Neural cell (in vitro differentiated cells): ENCODE measurements at regions not wholly inside any gene's neighbourhood (a gene's known extent, or its start where the extent isn't known, plus 50 kb on each side); places are given as distances from the start of the nearest gene placed in this dataset.

Experiments used
- H2AFZ ChIP-seq: fragments of 200-600, 300-800 bp; sonication (generic), shearing (Covaris generic); 2 replicates; pipeline ENCODE4 v1.6.0; 2014; ENCODE audit warnings: low read depth, mild to moderate bottlenecking, antibody characterized with exemption, low read length, moderate library complexity
- H3F3A ChIP-seq: fragments of 200-600 bp; shearing (Covaris generic); 2 replicates; pipeline ENCODE4 v1.6.1; 2016; ENCODE audit warnings: mild to moderate bottlenecking, moderate library complexity, mixed read lengths, antibody characterized with exemption, low read length; ENCODE audit not compliant: insufficient read depth, poor library complexity, severe bottlenecking
- H3K27ac ChIP-seq: fragments of 200-600, 300-800 bp; sonication (generic), shearing (Covaris generic); 2 replicates; pipeline ENCODE4 v1.5.1; 2014; ENCODE audit warnings: mild to moderate bottlenecking, low read length, moderate library complexity
- H3K27me3 ChIP-seq: fragments of 300-800, 200-600 bp; sonication (generic), shearing (Covaris generic); 2 replicates; pipeline ENCODE4 v1.6.0; 2014; ENCODE audit warnings: mild to moderate bottlenecking, low read depth, low read length, moderate library complexity; ENCODE audit not compliant: insufficient read depth
- H3K36me3 ChIP-seq: fragments of 300-800, 200-600 bp; sonication (generic), shearing (Covaris generic); 2 replicates; pipeline ENCODE4 v1.5.1; 2014; ENCODE audit warnings: mild to moderate bottlenecking, antibody characterized with exemption, low read length, moderate library complexity; ENCODE audit not compliant: insufficient read depth
- H3K4me2 ChIP-seq: fragments of 300-800, 200-600 bp; sonication (generic), shearing (Covaris generic); 2 replicates; pipeline ENCODE4 v1.6.0; 2014; ENCODE audit warnings: mild to moderate bottlenecking, low read length
- H3K4me3 ChIP-seq: fragments of 300-800, 200-600 bp; sonication (generic), shearing (Covaris generic); 2 replicates; pipeline ENCODE4 v1.5.1; 2014; ENCODE audit warnings: mild to moderate bottlenecking, low read length, moderate library complexity
- H3K79me2 ChIP-seq: fragments of 200-600 bp; shearing (Covaris generic); replicated peaks from 2 replicates; pipeline ENCODE4 v1.6.0; 2014; ENCODE audit warnings: mild to moderate bottlenecking, low read length, moderate library complexity; ENCODE audit not compliant: insufficient read depth
- H3K9ac ChIP-seq: fragments of 300-800, 200-600 bp; sonication (generic), shearing (Covaris generic); 2 replicates; pipeline ENCODE4 v1.6.1; 2016; ENCODE audit warnings: mild to moderate bottlenecking, low read length, mixed read lengths
- H3K9me2 ChIP-seq: fragments of 200-600 bp; shearing (Covaris generic); 2 replicates; pipeline ENCODE4 v1.6.1; 2016; ENCODE audit warnings: mild to moderate bottlenecking, low read length, mixed read lengths; ENCODE audit not compliant: insufficient read depth
- H3K9me3 ChIP-seq: fragments of 200-600, 300-800 bp; sonication (generic), shearing (Covaris generic); 2 replicates; pipeline ENCODE4 v1.6.1; 2016; ENCODE audit warnings: mild to moderate bottlenecking, mixed run types, low read length, moderate library complexity, mixed read lengths
- H4K20me1 ChIP-seq: fragments of 200-600 bp; shearing (Covaris generic); 2 replicates; pipeline ENCODE4 v1.6.1; 2016; ENCODE audit warnings: mild to moderate bottlenecking, mixed run types; ENCODE audit not compliant: insufficient read depth
- CTCF ChIP-seq: fragments of 450-650 bp; IDR thresholded peaks from 2 replicates; pipeline ENCODE4 v1.5.1; 2014; ENCODE audit warnings: antibody characterized with exemption, mild to moderate bottlenecking, moderate library complexity; ENCODE audit not compliant: poor library complexity, severe bottlenecking
- EP300 ChIP-seq: fragments of 450-650 bp; conservative IDR thresholded peaks from 2 replicates; pipeline ENCODE4 v1.6.1; 2014; ENCODE audit warnings: antibody characterized with exemption, mild to moderate bottlenecking, moderate library complexity; ENCODE audit not compliant: poor library complexity, severe bottlenecking
- EZH2 ChIP-seq: fragments of 200-600, 300-800 bp; shearing (Covaris generic), sonication (generic); IDR thresholded peaks from 2 replicates; pipeline ENCODE4 v1.6.1; 2014; ENCODE audit warnings: antibody characterized with exemption, low read length, borderline replicate concordance, mild to moderate bottlenecking; ENCODE audit not compliant: insufficient read depth, poor library complexity, severe bottlenecking
- MXI1 ChIP-seq: fragments of 450-650 bp; conservative IDR thresholded peaks from 2 replicates; pipeline ENCODE4 v1.6.1; 2014; ENCODE audit warnings: antibody characterized with exemption, mild to moderate bottlenecking; ENCODE audit not compliant: poor library complexity, severe bottlenecking
- POLR2AphosphoS5 ChIP-seq: IDR thresholded peaks from 2 replicates; pipeline ENCODE4 v1.6.1; 2012
- RAD21 ChIP-seq: fragments of 450-650 bp; conservative IDR thresholded peaks from 2 replicates; pipeline ENCODE4 v1.6.1; 2014; ENCODE audit warnings: antibody characterized with exemption, mild to moderate bottlenecking, moderate library complexity
- REST ChIP-seq: IDR thresholded peaks from 2 replicates; pipeline ENCODE4 v1.6.1; 2012; ENCODE audit warnings: borderline replicate concordance
- SMC3 ChIP-seq: fragments of 450-650 bp; conservative IDR thresholded peaks from 2 replicates; pipeline ENCODE4 v1.6.1; 2014; ENCODE audit warnings: antibody characterized with exemption, mild to moderate bottlenecking, moderate library complexity; ENCODE audit not compliant: poor library complexity
- TAF1 ChIP-seq: IDR thresholded peaks from 2 replicates; pipeline ENCODE4 v1.6.1; 2012; ENCODE audit warnings: low read depth

DNA sequence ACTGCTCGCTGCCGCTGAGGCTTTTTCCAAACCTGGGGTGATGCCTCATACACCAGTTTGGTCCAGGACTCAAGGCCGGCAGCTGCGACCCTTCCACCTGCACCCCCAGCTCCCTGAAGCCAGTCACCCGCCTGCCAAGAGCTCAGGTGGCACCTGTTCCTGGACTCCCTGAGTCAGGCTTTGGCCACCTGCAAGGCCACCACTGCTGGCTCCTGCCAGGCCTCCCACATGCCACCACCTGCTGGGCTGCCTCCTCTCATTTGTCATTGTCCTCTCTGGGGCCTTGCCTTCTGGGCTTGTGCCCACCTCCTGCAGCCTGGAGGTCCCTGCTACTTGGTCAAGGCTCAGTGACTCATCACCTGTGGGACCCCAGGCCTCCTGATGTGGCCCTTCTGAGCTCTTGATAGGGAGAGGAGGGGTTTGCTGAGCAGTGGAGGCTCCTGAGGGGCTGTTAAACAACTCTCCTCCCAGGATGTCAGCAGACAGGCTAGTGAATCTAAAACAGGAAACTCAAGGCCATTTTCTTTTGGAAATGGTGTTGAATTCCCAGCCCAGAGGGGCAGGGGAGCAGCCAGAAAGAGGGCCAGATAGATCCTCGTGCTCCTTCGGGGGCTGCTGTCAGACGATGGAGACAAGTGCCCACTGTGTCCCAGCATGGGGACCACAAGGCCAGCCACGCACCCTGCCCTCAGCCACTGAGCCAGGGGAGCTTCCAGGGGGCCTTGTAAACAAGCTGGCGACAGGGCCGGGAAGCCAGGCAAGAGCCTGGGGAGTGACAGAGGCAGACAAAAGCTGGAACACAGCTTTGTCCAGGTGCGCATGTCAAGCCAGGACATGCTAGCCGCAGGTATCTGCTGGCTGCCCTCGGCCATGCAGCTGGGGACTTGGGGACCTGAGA lies 416.8 kb downstream of the LRATD1 start:
- no peaks in the 10 kb centered on the region for H3K9me3 ChIP-seq
- TF ChIP-seq EP300 (no peak), POLR2AphosphoS5 (no peak), EZH2 (no peak), REST (no peak), TAF1 (no peak), SMC3 (no peak), MXI1 (no peak), CTCF (no peak), RAD21 (no peak)
- H3K27ac ChIP-seq: no peak overlapping the region

DNA sequence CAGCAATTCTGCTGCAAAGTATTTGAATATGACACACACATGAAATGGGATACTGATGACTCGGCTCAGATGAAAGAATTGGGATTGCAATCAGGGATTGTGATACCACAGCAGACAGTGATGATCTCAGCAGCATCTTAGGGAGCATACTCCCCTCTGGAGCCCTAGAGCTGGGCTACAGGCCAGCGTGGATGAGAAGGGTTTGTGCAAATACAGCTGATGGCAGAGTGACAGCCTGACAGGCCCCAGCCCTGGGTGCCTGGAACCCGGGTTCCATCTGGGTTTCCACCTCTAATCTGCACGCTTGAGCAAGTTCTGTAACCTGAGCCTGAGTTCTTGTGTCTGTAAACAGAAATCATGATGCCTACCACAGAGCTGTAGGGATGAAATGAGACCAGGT lies 418.0 kb downstream of the LRATD1 start:
- no peak for TF ChIP-seq EZH2
- no peak for TF ChIP-seq TAF1
- TF ChIP-seq MXI1: no peak
- no peak for TF ChIP-seq CTCF
- TF ChIP-seq POLR2AphosphoS5: no peak
- TF ChIP-seq RAD21: no peak
- no peak for TF ChIP-seq REST
- no peak for TF ChIP-seq SMC3
- no peak for TF ChIP-seq EP300
- Histone ChIP-seq H4K20me1 (no peaks in the 10 kb centered on the region), H3K79me2 (no peaks in the 10 kb centered on the region), H2AFZ (no peak overlapping the region), H3K9me2 (no peaks in the 10 kb centered on the region), H3K27ac (no peak overlapping the region), H3K27me3 (no peaks in the 10 kb centered on the region), H3K9ac (no peak overlapping the region), H3F3A (no peaks in the 10 kb centered on the region), H3K9me3 (no peaks in the 10 kb centered on the region), H3K4me3 (no peak overlapping the region), H3K4me2 (no peak overlapping the region), H3K36me3 (no peaks in the 10 kb centered on the region)

More for the DNA sequence above, 416.8 kb downstream of the LRATD1 start:
- Histone ChIP-seq H3K36me3 (no peaks in the 10 kb centered on the region), H2AFZ (no peak overlapping the region), H4K20me1 (no peaks in the 10 kb centered on the region), H3K27me3 (no peaks in the 10 kb centered on the region), H3F3A (no peaks in the 10 kb centered on the region), H3K4me3 (no peak overlapping the region), H3K9me2 (no peaks in the 10 kb centered on the region), H3K4me2 (no peak overlapping the region), H3K79me2 (no peaks in the 10 kb centered on the region), H3K9ac (no peak overlapping the region)
